ENCODE measurements at regions not wholly inside any gene's neighbourhood (a gene's known extent, or its start where the extent isn't known, plus 50 kb on each side); places are given as distances from the start of the nearest gene placed in this dataset.
"Not testable (repeated sequence)": the region's sequence is repeated elsewhere in the genome, so short reads cannot be mapped to it uniquely, and the experiment has no call there.

DNA sequence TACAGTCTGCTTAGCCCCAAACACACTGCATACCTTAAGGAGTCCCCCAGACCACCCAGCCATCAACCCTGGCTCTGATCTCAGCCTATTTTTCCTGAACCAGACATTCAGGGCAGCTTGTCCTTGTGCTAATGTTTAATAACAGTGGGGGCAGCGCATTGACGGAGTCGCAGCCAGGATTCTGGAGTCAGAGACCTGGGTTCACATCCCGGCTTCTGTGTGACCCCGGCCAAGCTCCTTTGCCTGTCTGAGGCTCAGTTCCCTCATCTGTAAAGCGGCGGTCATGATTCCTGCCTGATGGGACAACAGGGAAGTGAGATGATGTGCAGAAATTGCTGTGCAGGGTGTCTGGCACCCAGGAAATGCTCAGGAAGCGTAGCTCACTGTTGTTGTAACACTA lies 63.1 kb downstream of the MATN1 start:
- no peak for DNase-seq (ENCODE audit: low read depth in 4 of 4, low spot score in 1 of 4)

- DNase-seq (ENCODE audit: low read depth in 4 of 4, low spot score in 1 of 4), result no peak
These were observed 63.7 kb downstream of the MATN1 start for GRCh38 chr1:30659702-30660101.

DNA sequence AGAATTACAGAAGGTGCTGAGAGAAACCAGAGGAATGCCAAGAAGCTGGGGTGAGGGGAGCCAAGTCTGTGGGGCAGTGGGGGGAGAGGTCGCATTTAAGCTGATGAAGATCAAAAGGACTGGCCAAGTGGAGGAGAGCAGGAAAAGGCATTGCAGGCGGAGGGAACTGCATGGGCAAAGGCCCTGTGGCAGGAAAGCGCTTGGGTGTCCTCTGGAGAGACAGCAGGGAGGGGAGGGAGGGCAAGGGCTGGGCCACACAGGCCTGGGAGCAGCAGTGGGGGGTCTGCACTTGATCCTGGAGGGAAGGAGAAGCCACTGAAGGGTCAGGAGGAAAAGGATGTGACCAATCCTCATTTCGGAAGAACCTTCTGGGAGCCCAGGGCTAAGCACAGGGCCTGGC lies 65.0 kb downstream of the MATN1 start:
- DNase-seq (ENCODE audit: low read depth in 4 of 4, low spot score in 1 of 4), result not testable (repeated sequence)

GRCh38 chr1:30658014-30658336 lies 65.4 kb downstream of the MATN1 start:
- no peak for DNase-seq (ENCODE audit: low read depth in 4 of 4, low spot score in 1 of 4)

DNA sequence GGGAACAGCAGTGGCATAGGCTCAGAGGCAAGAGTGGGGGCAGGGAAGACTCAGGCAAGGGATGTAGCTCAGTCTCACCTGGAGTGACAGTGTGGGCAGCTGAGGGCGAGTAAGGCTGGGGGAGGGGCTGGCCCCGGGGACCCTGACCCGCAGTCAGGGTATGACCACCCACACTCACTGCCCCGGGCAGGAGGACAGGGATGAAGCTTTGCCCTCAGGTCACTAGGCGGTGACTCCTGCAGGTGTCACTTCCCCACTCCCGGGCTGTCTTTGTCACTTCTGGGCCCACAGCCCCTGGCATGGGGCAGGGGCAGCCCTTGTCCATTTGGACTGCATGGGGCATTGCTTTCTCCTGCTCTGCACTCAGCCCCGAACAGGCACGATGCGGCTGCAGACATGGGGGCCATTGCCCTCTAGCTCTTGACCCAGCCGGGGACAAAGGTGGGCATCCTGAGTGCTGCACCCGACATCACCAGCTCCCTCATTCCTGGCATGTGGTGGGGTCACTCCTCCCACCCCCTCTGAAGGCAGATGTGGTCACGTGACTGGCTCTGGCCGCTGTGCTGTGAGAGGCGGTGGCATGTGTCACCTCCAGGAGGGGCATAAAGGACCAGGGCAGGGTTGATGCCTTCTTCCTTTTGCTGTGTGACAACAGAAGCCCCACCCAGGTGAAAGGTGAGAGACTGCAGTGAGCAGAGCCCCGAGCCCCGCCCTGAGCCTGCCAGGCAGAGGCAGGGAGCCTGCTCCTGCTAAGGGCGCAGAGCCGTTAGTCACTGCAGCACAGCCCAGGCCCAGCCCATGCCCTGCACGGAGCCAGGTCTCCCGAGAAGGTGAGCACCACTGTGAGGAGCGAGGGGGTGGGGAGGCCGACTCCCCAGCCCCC lies 66.0 kb downstream of the MATN1 start:
- DNase-seq (ENCODE audit: low read depth in 4 of 4, low spot score in 1 of 4), result no peak

DNA sequence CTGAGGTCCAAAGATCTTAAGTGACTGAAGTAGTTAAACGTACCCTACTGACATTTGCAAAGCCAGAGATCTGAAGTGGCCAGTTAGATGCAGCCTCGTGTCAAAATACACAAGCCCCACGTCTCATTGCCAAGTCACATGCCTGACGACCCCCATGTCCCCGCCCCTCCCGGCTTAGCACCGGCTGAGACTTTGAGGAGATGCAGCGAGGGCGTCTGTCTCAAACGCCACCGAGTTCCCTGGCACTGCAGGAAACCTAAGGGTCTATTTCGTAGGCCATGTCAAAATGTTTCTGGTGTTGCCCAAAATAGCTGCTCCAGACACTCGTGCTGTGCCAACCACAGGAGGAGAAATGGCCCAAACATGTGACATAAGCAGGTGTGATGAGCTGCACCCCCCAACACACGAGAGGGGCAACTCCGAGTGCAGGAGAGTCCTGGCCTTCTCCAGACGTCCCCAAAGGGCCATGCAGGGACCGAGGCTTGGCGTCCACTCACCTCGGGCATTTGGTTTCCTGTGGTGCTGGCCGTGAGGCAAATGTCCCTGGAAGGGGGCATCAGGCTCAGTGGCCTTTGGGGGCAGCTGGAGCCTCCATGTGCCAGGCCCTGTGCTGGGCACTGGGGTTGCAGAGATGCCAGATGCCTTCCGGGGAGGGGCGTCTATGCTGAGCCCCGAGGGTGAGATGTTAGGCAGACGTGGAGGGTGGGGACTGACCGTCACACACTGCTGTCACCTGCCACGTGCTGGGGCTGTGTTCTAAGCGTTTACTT lies 67.0 kb downstream of the MATN1 start:
- no peak for DNase-seq (ENCODE audit: low read depth in 4 of 4, low spot score in 1 of 4)

DNA sequence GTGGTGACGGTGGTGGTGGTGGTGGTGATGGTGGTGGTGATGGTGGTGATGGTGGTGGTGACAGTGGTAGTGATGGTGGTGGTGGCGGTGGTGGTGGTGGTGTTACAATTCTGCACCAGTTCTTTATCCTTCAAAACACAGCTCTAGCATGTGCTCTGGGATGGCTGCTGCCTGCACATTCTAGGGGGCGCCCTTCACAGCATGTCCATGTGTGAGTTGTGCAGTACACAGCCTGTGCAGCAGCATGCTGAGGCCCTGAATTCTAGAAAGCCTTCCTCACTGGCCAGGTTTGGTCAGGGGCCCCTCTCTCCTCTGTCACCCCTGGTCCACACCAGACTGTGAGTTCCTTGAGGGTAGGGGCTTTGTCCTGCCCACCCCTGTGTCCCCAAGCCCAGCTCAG lies 67.7 kb downstream of the MATN1 start:
- no peak for DNase-seq (ENCODE audit: low read depth in 4 of 4, low spot score in 1 of 4)

- no peak for DNase-seq (ENCODE audit: low read depth in 4 of 4, low spot score in 1 of 4)
These were observed 69.2 kb downstream of the MATN1 start for GRCh38 chr1:30654188-30654587.

GRCh38 chr1:30652152-30652841 lies 71.1 kb downstream of the MATN1 start:
- no peak for DNase-seq (ENCODE audit: low read depth in 4 of 4, low spot score in 1 of 4)

- DNase-seq (ENCODE audit: low read depth in 4 of 4, low spot score in 1 of 4), result not testable (repeated sequence)
These were observed 72.0 kb downstream of the MATN1 start for GRCh38 chr1:30651395-30651794.

- no peak for DNase-seq (ENCODE audit: low read depth in 4 of 4, low spot score in 1 of 4)
These were observed 72.4 kb downstream of the MATN1 start for GRCh38 chr1:30650968-30651320.

DNA sequence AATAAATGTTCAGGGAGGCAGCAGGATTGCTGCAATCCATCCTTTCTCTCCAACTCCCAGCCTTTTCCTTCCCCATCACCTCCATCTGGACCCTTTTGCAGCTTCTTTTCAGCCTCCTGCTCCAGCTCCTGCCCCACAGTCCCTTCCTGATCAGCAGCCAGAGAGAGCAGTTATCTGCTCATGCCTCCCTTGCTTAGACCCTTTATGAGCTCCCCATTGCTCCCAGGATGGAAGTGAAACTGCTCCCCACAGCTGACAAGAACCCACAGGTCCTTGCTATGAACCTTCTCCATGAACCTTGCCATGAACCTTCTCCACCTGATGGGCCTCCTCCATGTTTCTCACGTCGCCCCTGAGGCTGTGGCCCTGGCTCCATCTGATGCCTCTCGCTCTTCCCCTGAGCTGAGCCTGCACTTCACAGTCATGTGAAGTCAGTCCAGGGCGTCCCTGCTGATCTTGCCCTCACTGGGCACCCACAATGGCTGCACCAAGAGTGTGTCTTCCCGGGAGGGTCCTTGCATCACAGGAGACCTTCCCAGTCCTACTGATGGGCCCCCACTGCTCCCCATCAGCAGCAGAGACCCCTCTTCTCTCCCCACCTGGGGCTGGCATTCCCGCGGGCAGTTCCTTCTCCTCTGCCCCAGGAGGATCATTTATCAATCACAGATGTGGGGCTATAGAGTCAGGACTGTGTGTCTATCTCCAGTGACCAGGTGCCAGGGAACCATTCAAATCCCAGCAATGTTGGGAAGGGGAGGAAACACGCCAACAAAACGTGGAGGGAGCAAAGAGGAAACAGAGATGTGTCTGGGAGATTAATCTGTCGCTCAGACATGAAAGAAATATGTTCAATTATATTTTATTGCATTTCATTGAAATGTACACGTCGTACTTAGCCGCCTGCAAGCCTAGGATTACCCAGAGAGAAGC lies 73.1 kb downstream of the MATN1 start:
- no peak for DNase-seq (ENCODE audit: low read depth in 4 of 4, low spot score in 1 of 4)

GRCh38 chr1:30649321-30649991 lies 73.9 kb downstream of the MATN1 start:
- no peak for DNase-seq (ENCODE audit: low read depth in 4 of 4, low spot score in 1 of 4)

GRCh38 chr1:30648408-30649000 lies 74.9 kb downstream of the MATN1 start:
- no peak for DNase-seq (ENCODE audit: low read depth in 4 of 4, low spot score in 1 of 4)

DNA sequence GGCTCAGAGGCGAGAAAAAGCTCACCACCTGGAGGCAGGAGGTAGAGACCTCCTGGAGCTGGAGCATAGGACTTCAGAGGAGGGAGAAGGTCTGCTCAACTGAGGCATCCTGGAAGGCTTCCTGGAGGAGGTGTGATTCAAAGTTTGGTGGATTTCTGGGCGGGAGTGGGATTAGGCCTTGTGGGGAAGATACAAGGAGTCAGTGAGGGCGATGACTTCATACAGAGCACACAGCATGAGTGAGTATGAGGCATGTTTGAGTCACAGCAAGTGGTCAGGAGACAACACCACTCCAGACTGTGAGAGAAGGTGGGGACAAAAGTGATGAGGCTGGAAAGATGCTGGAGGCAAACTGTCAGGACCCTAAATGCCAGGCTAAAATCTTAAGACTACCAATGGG lies 77.6 kb downstream of the MATN1 start:
- DNase-seq (ENCODE audit: low read depth in 4 of 4, low spot score in 1 of 4), result no peak

DNA sequence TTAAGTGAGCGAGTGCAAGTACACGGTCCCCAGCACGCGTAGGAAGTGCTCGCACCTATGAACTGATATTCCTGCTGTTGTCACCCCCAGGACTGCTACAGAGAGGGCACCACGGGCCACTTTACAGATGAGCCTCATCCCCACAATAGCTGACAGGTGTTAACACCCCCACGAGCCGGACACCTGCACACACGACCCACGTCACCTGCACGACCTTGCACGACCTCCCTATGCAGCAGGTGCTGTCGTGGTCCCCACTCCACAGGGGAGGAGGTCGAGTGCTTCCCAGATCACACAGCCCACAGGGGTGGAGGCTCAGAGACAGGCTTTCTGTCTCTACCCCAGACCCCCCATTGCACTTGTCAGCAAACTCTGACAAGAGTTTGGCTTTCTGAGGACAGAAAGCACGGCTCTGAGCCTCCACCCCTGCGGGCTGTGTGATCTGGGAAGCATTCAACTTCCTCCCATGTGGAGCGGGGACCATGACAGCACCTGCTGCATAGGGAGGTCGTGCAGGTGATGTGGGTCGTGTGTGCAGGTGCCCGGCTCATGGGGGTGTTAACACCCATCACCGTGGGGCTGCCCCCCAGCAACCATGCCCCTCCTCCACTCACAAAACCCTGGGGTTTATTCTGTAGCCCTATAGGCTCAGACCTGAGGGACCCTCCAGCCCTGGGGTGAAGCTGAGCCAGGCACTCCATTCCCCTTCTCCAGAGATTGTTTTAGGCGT lies 80.8 kb downstream of the MATN1 start:
- DNase-seq (ENCODE audit: low read depth in 4 of 4, low spot score in 1 of 4), result no peak

DNA sequence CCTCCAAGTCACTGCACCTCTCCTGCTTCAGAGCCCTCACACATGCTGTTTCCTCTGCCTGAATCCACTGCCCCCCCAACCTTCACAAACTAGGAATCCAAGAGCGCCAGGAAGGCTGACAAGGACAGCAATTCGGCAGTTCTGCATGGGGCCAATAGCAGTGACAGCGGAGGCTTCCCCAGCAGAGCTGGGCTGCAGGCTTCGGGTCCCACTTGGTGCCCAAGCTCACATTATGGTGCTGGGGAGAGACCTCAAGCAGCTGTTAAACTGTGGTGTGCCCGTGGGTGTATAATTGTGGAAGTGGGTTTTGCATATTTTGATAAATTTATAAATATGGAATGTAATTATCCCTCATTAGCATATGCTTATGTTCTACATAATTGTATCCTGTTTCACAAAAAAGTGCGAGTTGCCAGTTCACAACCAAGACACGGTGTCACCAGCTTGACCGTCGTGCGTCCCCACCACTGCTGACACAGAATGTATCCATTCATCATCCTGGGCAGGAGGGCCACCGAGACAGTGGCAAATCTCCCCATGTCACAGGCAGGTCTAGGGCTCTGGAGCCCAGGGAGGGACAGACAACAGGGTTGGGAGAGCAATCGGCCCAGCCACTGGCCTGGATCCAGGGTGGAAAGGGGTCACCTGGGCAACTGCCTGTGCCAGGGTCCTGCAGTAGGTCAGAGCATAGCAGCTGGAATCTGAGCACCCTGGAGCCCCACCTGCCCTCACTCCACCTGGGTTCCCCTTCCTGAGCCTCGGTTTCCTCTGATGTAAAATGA lies 81.6 kb downstream of the MATN1 start:
- DNase-seq (ENCODE audit: low read depth in 4 of 4, low spot score in 1 of 4), result no peak

DNA sequence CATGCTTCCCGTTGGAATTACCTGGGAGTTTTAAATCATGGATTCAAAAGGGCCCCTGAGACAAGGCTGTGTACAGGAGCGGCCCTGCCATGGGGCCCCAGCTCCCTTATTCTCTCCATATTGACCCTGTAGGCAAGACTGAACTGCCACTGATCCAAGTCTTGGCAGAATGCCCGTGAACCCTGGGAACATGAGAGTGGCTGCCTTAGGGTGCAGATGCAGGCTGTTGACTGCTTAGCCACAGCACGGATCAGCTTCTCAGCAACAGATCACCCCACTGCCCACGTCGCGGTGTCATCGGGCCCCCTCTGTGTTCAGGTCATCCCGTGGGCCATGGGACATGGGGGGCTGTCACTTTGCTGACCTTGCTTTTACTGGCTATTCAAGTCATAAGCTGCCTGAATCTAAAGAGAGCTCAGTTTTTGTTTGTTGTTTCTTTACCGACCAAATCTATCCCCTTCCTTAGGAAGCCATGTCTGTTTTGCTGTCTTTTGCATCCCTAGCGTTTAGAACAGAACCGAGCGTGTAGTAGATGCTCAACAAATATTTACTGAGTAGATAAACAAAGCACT lies 83.4 kb downstream of the MATN1 start:
- DNase-seq (ENCODE audit: low read depth in 4 of 4, low spot score in 1 of 4), result no peak

Data from stimulated activated CD4-positive, alpha-beta T cell treated with anti-CD3 and anti-CD28 coated beads, Interleukin-1b, Interleukin-23, amount 100 ng/mL, for 24 hours (primary cell).